GM13976 (cell line): ENCODE measurements at regions not wholly inside any gene's neighbourhood (a gene's known extent, or its start where the extent isn't known, plus 50 kb on each side); places are given as distances from the start of the nearest gene placed in this dataset.

ENCODE experiments used
- DNase-seq: peaks from one replicate; pipeline ENCODE4 v3.0.0; 2012; ENCODE audit warnings: low spot score
- CTCF ChIP-seq: IDR thresholded peaks from 2 replicates; pipeline ENCODE4 v1.5.1; 2012; ENCODE audit warnings: borderline replicate concordance, mild to moderate bottlenecking; ENCODE audit not compliant: insufficient read depth; ENCODE audit errors: extremely low read depth, missing control alignments, control extremely low read depth
- in situ Hi-C: fragments of 300-500 bp; cut with MboI; formaldehyde crosslinking; loops from one replicate; pipeline ENCODE4 v1.12.0; 2022; ENCODE audit warnings: low sequenced_read_pairs, mixed read lengths, inconsistent platforms; ENCODE audit not compliant: unreplicated experiment

- no peak for DNase-seq
- in situ Hi-C loops: no loop called here
- no peak for TF ChIP-seq CTCF
Observed at GRCh38 chr18:56172527-56172926, 465.9 kb downstream of the TXNL1 start.

GRCh38 chr18:56171848-56172247 lies 466.5 kb downstream of the TXNL1 start:
- DNase-seq: no peak
- in situ Hi-C loops: no loop called here
- TF ChIP-seq CTCF: no peak

- DNase-seq: no peak
- in situ Hi-C loops: no loop called here
- TF ChIP-seq CTCF: no peak
Observed at GRCh38 chr18:56168049-56168781, 470.2 kb downstream of the TXNL1 start.

GRCh38 chr18:56167366-56167765 lies 471.0 kb downstream of the TXNL1 start:
- in situ Hi-C loops: no loop called here
- DNase-seq: no peak
- TF ChIP-seq CTCF: no peak

GRCh38 chr18:56166914-56167313 lies 471.5 kb downstream of the TXNL1 start:
- no peak for TF ChIP-seq CTCF
- in situ Hi-C loops: no loop called here
- no peak for DNase-seq

GRCh38 chr18:56165601-56166355 lies 472.6 kb downstream of the TXNL1 start:
- in situ Hi-C loops: no loop called here
- no peak for DNase-seq
- TF ChIP-seq CTCF: no peak
